ENCODE measurements at regions not wholly inside any gene's neighbourhood (a gene's known extent, or its start where the extent isn't known, plus 50 kb on each side); places are given as distances from the start of the nearest gene placed in this dataset.

GRCh38 chr5:74042559-74042958 is 416.6 kb downstream of the ARHGEF28 start:
- Histone ChIP-seq H3K9me3 (ENCODE audit: low read length) (no peaks in the 10 kb centered on the region), H3K27ac (ENCODE audit: low read depth, low read length) (no peak overlapping the region), H3K9ac (ENCODE audit: low read length) (no peak overlapping the region)

GRCh38 chr5:74041913-74042312 is 415.9 kb downstream of the ARHGEF28 start:
- H3K9ac ChIP-seq (ENCODE audit: low read length), result no peak overlapping the region
- H3K27ac ChIP-seq (ENCODE audit: low read depth, low read length), result no peak overlapping the region
- no peak overlapping the region for H3K4me3 ChIP-seq (ENCODE audit: low read depth in 1 of 2, low read length in 2 of 2)
- H3K27me3 ChIP-seq (ENCODE audit: control insufficient read depth in 1 of 2, insufficient read depth in 2 of 2, low read length in 2 of 2), result no peaks in the 10 kb centered on the region
- H3K36me3 ChIP-seq (ENCODE audit: insufficient read depth, low read length), result no peaks in the 10 kb centered on the region
- H3K9me3 ChIP-seq (ENCODE audit: low read length), result no peaks in the 10 kb centered on the region
- H3K4me1 ChIP-seq (ENCODE audit: insufficient read depth, low read length), result peaks cover 10% of the 10 kb centered on the region

More at GRCh38 chr5:74042559-74042958, 416.6 kb downstream of the ARHGEF28 start:
- no peak overlapping the region for H3K4me3 ChIP-seq (ENCODE audit: low read depth in 1 of 2, low read length in 2 of 2)
- no peaks in the 10 kb centered on the region for H3K27me3 ChIP-seq (ENCODE audit: control insufficient read depth in 1 of 2, insufficient read depth in 2 of 2, low read length in 2 of 2)
- peaks cover 10% of the 10 kb centered on the region for H3K4me1 ChIP-seq (ENCODE audit: insufficient read depth, low read length)
- no peaks in the 10 kb centered on the region for H3K36me3 ChIP-seq (ENCODE audit: insufficient read depth, low read length)

- Histone ChIP-seq H3K27ac (ENCODE audit: low read depth, low read length) (no peak overlapping the region), H3K36me3 (ENCODE audit: insufficient read depth, low read length) (no peaks in the 10 kb centered on the region), H3K4me3 (ENCODE audit: low read depth in 1 of 2, low read length in 2 of 2) (no peak overlapping the region)
These were observed 415.0 kb downstream of the ARHGEF28 start for GRCh38 chr5:74040811-74041491.

GRCh38 chr5:74040065-74040551 is 414.1 kb downstream of the ARHGEF28 start:
- H3K27me3 ChIP-seq (ENCODE audit: control insufficient read depth in 1 of 2, insufficient read depth in 2 of 2, low read length in 2 of 2), result no peaks in the 10 kb centered on the region

More at GRCh38 chr5:74040811-74041491, 415.0 kb downstream of the ARHGEF28 start:
- Histone ChIP-seq H3K9me3 (ENCODE audit: low read length) (no peaks in the 10 kb centered on the region), H3K27me3 (ENCODE audit: control insufficient read depth in 1 of 2, insufficient read depth in 2 of 2, low read length in 2 of 2) (no peaks in the 10 kb centered on the region), H3K4me1 (ENCODE audit: insufficient read depth, low read length) (peaks cover 10% of the 10 kb centered on the region), H3K9ac (ENCODE audit: low read length) (no peak overlapping the region)

GRCh38 chr5:74037321-74037720 is 411.3 kb downstream of the ARHGEF28 start:
- Histone ChIP-seq H3K4me1 (ENCODE audit: insufficient read depth, low read length) (peaks cover 10% of the 10 kb centered on the region), H3K4me3 (ENCODE audit: low read depth in 1 of 2, low read length in 2 of 2) (no peak overlapping the region), H3K9me3 (ENCODE audit: low read length) (no peaks in the 10 kb centered on the region), H3K36me3 (ENCODE audit: insufficient read depth, low read length) (no peaks in the 10 kb centered on the region), H3K27ac (ENCODE audit: low read depth, low read length) (no peak overlapping the region), H3K27me3 (ENCODE audit: control insufficient read depth in 1 of 2, insufficient read depth in 2 of 2, low read length in 2 of 2) (no peaks in the 10 kb centered on the region), H3K9ac (ENCODE audit: low read length) (no peak overlapping the region)

More at GRCh38 chr5:74040065-74040551, 414.1 kb downstream of the ARHGEF28 start:
- H3K36me3 ChIP-seq (ENCODE audit: insufficient read depth, low read length), result no peaks in the 10 kb centered on the region
- H3K9ac ChIP-seq (ENCODE audit: low read length), result no peak overlapping the region
- H3K4me3 ChIP-seq (ENCODE audit: low read depth in 1 of 2, low read length in 2 of 2), result no peak overlapping the region
- H3K9me3 ChIP-seq (ENCODE audit: low read length), result no peaks in the 10 kb centered on the region
- no peak overlapping the region for H3K27ac ChIP-seq (ENCODE audit: low read depth, low read length)
- H3K4me1 ChIP-seq (ENCODE audit: insufficient read depth, low read length), result peaks cover 10% of the 10 kb centered on the region

- Histone ChIP-seq H3K36me3 (ENCODE audit: insufficient read depth, low read length) (no peaks in the 10 kb centered on the region), H3K27ac (ENCODE audit: low read depth, low read length) (no peak overlapping the region), H3K4me3 (ENCODE audit: low read depth in 1 of 2, low read length in 2 of 2) (no peak overlapping the region), H3K4me1 (ENCODE audit: insufficient read depth, low read length) (peaks cover 8% of the 10 kb centered on the region), H3K9ac (ENCODE audit: low read length) (no peak overlapping the region), H3K27me3 (ENCODE audit: control insufficient read depth in 1 of 2, insufficient read depth in 2 of 2, low read length in 2 of 2) (no peaks in the 10 kb centered on the region), H3K9me3 (ENCODE audit: low read length) (no peaks in the 10 kb centered on the region)
These were observed 409.5 kb downstream of the ARHGEF28 start for GRCh38 chr5:74035521-74035937.

- H3K27me3 ChIP-seq (ENCODE audit: control insufficient read depth in 1 of 2, insufficient read depth in 2 of 2, low read length in 2 of 2), result no peaks in the 10 kb centered on the region
- no peaks in the 10 kb centered on the region for H3K36me3 ChIP-seq (ENCODE audit: insufficient read depth, low read length)
- no peak overlapping the region for H3K27ac ChIP-seq (ENCODE audit: low read depth, low read length)
- H3K4me3 ChIP-seq (ENCODE audit: low read depth in 1 of 2, low read length in 2 of 2), result no peak overlapping the region
- H3K4me1 ChIP-seq (ENCODE audit: insufficient read depth, low read length), result peaks cover under 1% of the 10 kb centered on the region
- no peak overlapping the region for H3K9ac ChIP-seq (ENCODE audit: low read length)
- no peaks in the 10 kb centered on the region for H3K9me3 ChIP-seq (ENCODE audit: low read length)
These were observed 408.7 kb downstream of the ARHGEF28 start for GRCh38 chr5:74034733-74035132.

- no peaks in the 10 kb centered on the region for H3K9me3 ChIP-seq (ENCODE audit: low read length)
- no peaks in the 10 kb centered on the region for H3K4me1 ChIP-seq (ENCODE audit: insufficient read depth, low read length)
- H3K27ac ChIP-seq (ENCODE audit: low read depth, low read length), result no peak overlapping the region
- no peaks in the 10 kb centered on the region for H3K36me3 ChIP-seq (ENCODE audit: insufficient read depth, low read length)
- no peak overlapping the region for H3K9ac ChIP-seq (ENCODE audit: low read length)
- no peaks in the 10 kb centered on the region for H3K27me3 ChIP-seq (ENCODE audit: control insufficient read depth in 1 of 2, insufficient read depth in 2 of 2, low read length in 2 of 2)
- no peak overlapping the region for H3K4me3 ChIP-seq (ENCODE audit: low read depth in 1 of 2, low read length in 2 of 2)
These were observed 406.6 kb downstream of the ARHGEF28 start for GRCh38 chr5:74032617-74033016.

- Histone ChIP-seq H3K27me3 (ENCODE audit: control insufficient read depth in 1 of 2, insufficient read depth in 2 of 2, low read length in 2 of 2) (no peaks in the 10 kb centered on the region), H3K4me3 (ENCODE audit: low read depth in 1 of 2, low read length in 2 of 2) (no peak overlapping the region), H3K9ac (ENCODE audit: low read length) (no peak overlapping the region), H3K4me1 (ENCODE audit: insufficient read depth, low read length) (no peaks in the 10 kb centered on the region), H3K27ac (ENCODE audit: low read depth, low read length) (no peak overlapping the region), H3K9me3 (ENCODE audit: low read length) (no peaks in the 10 kb centered on the region), H3K36me3 (ENCODE audit: insufficient read depth, low read length) (no peaks in the 10 kb centered on the region)
These were observed 405.5 kb downstream of the ARHGEF28 start for GRCh38 chr5:74031536-74031935.

- Histone ChIP-seq H3K4me3 (ENCODE audit: low read depth in 1 of 2, low read length in 2 of 2) (no peak overlapping the region), H3K36me3 (ENCODE audit: insufficient read depth, low read length) (no peaks in the 10 kb centered on the region), H3K9me3 (ENCODE audit: low read length) (no peaks in the 10 kb centered on the region), H3K27ac (ENCODE audit: low read depth, low read length) (no peak overlapping the region), H3K9ac (ENCODE audit: low read length) (no peak overlapping the region), H3K27me3 (ENCODE audit: control insufficient read depth in 1 of 2, insufficient read depth in 2 of 2, low read length in 2 of 2) (no peaks in the 10 kb centered on the region), H3K4me1 (ENCODE audit: insufficient read depth, low read length) (no peaks in the 10 kb centered on the region)
These were observed 404.8 kb downstream of the ARHGEF28 start for GRCh38 chr5:74030821-74031220.

- Histone ChIP-seq H3K9me3 (ENCODE audit: low read length) (no peaks in the 10 kb centered on the region), H3K27me3 (ENCODE audit: control insufficient read depth in 1 of 2, insufficient read depth in 2 of 2, low read length in 2 of 2) (no peaks in the 10 kb centered on the region), H3K9ac (ENCODE audit: low read length) (no peak overlapping the region), H3K27ac (ENCODE audit: low read depth, low read length) (no peak overlapping the region), H3K4me1 (ENCODE audit: insufficient read depth, low read length) (no peaks in the 10 kb centered on the region), H3K36me3 (ENCODE audit: insufficient read depth, low read length) (no peaks in the 10 kb centered on the region), H3K4me3 (ENCODE audit: low read depth in 1 of 2, low read length in 2 of 2) (no peak overlapping the region)
These were observed 404.4 kb downstream of the ARHGEF28 start for GRCh38 chr5:74030371-74030770.

GRCh38 chr5:74028976-74029375 is 403.0 kb downstream of the ARHGEF28 start:
- H3K9me3 ChIP-seq (ENCODE audit: low read length), result no peaks in the 10 kb centered on the region
- H3K27me3 ChIP-seq (ENCODE audit: control insufficient read depth in 1 of 2, insufficient read depth in 2 of 2, low read length in 2 of 2), result no peaks in the 10 kb centered on the region
- H3K36me3 ChIP-seq (ENCODE audit: insufficient read depth, low read length), result no peaks in the 10 kb centered on the region
- H3K4me3 ChIP-seq (ENCODE audit: low read depth in 1 of 2, low read length in 2 of 2), result no peak overlapping the region
- no peaks in the 10 kb centered on the region for H3K4me1 ChIP-seq (ENCODE audit: insufficient read depth, low read length)
- no peak overlapping the region for H3K27ac ChIP-seq (ENCODE audit: low read depth, low read length)
- H3K9ac ChIP-seq (ENCODE audit: low read length), result no peak overlapping the region
